NOMO-1 (cell line): ENCODE measurements at regions not wholly inside any gene's neighbourhood (a gene's known extent, or its start where the extent isn't known, plus 50 kb on each side); places are given as distances from the start of the nearest gene placed in this dataset.

ENCODE experiments used
- DNase-seq, 2 experiments: peaks; one replicate each; lab custom pipeline; 2025; ENCODE audit not compliant: unreplicated experiment in 2 of 2; lab: John Stamatoyannopoulos, UW

- no peak for DNase-seq
Measured at GRCh38 chr2:111716905-111717775, 166.9 kb downstream of the ANAPC1 start.
